ENCODE measurements at regions not wholly inside any gene's neighbourhood (a gene's known extent, or its start where the extent isn't known, plus 50 kb on each side); places are given as distances from the start of the nearest gene placed in this dataset.

DNA sequence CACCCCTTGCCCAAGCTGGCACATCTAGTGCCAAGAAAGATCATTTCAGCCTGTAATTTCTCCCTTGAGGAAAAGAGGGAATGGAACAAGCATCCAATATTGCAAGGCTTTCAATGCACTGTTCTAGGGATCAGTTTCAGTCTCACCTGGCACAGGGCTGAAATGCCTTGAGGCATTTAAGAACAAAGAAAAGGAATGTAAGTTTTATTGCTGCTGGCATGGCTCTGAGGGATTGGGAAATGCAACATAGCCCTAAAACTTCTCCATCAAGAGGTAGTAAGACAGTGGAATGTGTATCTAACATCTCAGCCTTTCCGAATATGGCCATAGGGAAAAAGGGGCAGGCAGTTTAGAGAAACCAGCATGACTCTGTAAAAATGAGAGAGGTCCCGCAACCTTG is 732.6 kb upstream of the LCORL start:
- Histone ChIP-seq H3K27ac (ENCODE audit: low read depth, low read length) (no peak overlapping the region), H3K4me2 (ENCODE audit: low read length) (no peak overlapping the region), H3K9me3 (ENCODE audit: control insufficient read depth, insufficient read depth, low read length) (no peaks in the 10 kb centered on the region), H3K36me3 (ENCODE audit: control insufficient read depth, low read length) (no peaks in the 10 kb centered on the region), H3K27me3 (ENCODE audit: control insufficient read depth, low read length) (no peaks in the 10 kb centered on the region), H3F3A (ENCODE audit: control insufficient read depth, insufficient read depth) (no peaks in the 10 kb centered on the region), H3K4me3 (ENCODE audit: low read length) (no peak overlapping the region), H4K20me1 (ENCODE audit: control insufficient read depth, insufficient read depth, low read depth, low read length) (no peaks in the 10 kb centered on the region), H3K4me1 (ENCODE audit: control insufficient read depth, low read length) (no peaks in the 10 kb centered on the region), H3K79me2 (ENCODE audit: control insufficient read depth, low read length) (no peaks in the 10 kb centered on the region), H3K9me2 (replicated peaks; ENCODE audit: control insufficient read depth, low read length) (no peaks in the 10 kb centered on the region)
- no peak for TF ChIP-seq EZH2phosphoT487 (IDR thresholded peaks at IDR 0.05; ENCODE audit: borderline replicate concordance, low read length)
- TF ChIP-seq, protein P1, sequence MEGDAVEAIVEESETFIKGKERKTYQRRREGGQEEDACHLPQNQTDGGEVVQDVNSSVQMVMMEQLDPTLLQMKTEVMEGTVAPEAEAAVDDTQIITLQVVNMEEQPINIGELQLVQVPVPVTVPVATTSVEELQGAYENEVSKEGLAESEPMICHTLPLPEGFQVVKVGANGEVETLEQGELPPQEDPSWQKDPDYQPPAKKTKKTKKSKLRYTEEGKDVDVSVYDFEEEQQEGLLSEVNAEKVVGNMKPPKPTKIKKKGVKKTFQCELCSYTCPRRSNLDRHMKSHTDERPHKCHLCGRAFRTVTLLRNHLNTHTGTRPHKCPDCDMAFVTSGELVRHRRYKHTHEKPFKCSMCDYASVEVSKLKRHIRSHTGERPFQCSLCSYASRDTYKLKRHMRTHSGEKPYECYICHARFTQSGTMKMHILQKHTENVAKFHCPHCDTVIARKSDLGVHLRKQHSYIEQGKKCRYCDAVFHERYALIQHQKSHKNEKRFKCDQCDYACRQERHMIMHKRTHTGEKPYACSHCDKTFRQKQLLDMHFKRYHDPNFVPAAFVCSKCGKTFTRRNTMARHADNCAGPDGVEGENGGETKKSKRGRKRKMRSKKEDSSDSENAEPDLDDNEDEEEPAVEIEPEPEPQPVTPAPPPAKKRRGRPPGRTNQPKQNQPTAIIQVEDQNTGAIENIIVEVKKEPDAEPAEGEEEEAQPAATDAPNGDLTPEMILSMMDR (IDR thresholded peaks at IDR 0.05; ENCODE audit: low read depth, low read length, poor library complexity, severe bottlenecking): no peak

DNA sequence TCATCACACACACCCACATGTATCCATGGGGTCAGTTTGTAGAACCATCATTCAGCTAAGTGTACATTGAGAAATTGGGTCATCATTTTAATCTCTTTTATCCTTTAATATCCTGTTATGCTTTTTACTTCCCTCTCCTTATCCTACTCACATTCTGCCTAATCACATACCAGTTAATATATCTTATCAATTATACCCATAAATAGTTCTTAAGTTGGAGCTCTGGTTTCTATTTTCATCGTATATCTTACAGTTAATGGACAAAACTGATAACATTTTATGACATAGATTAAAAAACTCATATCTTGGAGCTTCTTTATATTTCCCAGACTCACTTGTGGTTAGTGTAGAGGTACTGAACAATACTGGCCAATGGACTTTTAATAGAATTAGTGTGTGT is 729.5 kb upstream of the LCORL start:
- no peaks in the 10 kb centered on the region for H3K9me3 ChIP-seq (ENCODE audit: control insufficient read depth, insufficient read depth, low read length)
- no peak overlapping the region for H3K27ac ChIP-seq (ENCODE audit: low read depth, low read length)
- H3K36me3 ChIP-seq (ENCODE audit: control insufficient read depth, low read length): no peaks in the 10 kb centered on the region
- TF ChIP-seq EZH2phosphoT487 (IDR thresholded peaks at IDR 0.05; ENCODE audit: borderline replicate concordance, low read length): no peak
- TF ChIP-seq, protein P1 (IDR thresholded peaks at IDR 0.05; ENCODE audit: low read depth, low read length, poor library complexity, severe bottlenecking): no peak
- H3K4me1 ChIP-seq (ENCODE audit: control insufficient read depth, low read length): no peaks in the 10 kb centered on the region
- H4K20me1 ChIP-seq (ENCODE audit: control insufficient read depth, insufficient read depth, low read depth, low read length): no peaks in the 10 kb centered on the region
- H3F3A ChIP-seq (ENCODE audit: control insufficient read depth, insufficient read depth): no peaks in the 10 kb centered on the region
- no peaks in the 10 kb centered on the region for H3K9me2 ChIP-seq (replicated peaks; ENCODE audit: control insufficient read depth, low read length)
- no peak overlapping the region for H3K4me2 ChIP-seq (ENCODE audit: low read length)
- H3K79me2 ChIP-seq (ENCODE audit: control insufficient read depth, low read length): no peaks in the 10 kb centered on the region
- no peak overlapping the region for H3K4me3 ChIP-seq (ENCODE audit: low read length)
- no peaks in the 10 kb centered on the region for H3K27me3 ChIP-seq (ENCODE audit: control insufficient read depth, low read length)

DNA sequence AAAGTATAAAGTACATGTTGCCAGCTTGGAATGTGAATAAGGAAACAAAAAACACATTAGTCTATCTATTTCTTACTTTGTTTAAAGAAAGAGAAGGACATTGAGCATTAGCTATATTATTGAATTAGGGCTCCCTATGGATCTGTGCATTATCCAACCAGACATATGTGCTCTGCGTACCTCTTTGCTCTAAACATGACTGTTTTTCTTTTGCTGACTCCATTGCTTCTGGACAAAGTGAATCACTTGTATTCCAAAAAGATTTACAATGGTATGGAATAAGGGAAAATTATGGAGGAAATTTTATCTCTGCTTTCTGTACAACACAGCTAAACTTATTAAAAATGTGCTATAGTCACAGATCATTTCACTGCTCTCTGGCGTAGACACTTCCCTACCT is 727.8 kb upstream of the LCORL start:
- Histone ChIP-seq H3K4me1 (ENCODE audit: control insufficient read depth, low read length) (no peaks in the 10 kb centered on the region), H3K36me3 (ENCODE audit: control insufficient read depth, low read length) (no peaks in the 10 kb centered on the region)

More for the DNA sequence above, 727.8 kb upstream of the LCORL start:
- H3K27me3 ChIP-seq (ENCODE audit: control insufficient read depth, low read length): no peaks in the 10 kb centered on the region
- H3K9me2 ChIP-seq (replicated peaks; ENCODE audit: control insufficient read depth, low read length): no peaks in the 10 kb centered on the region
- H3K4me3 ChIP-seq (ENCODE audit: low read length): no peak overlapping the region
- TF ChIP-seq EZH2phosphoT487 (IDR thresholded peaks at IDR 0.05; ENCODE audit: borderline replicate concordance, low read length): no peak
- TF ChIP-seq, protein P1 (IDR thresholded peaks at IDR 0.05; ENCODE audit: low read depth, low read length, poor library complexity, severe bottlenecking): no peak
- H3K9me3 ChIP-seq (ENCODE audit: control insufficient read depth, insufficient read depth, low read length): no peaks in the 10 kb centered on the region
- H3K4me2 ChIP-seq (ENCODE audit: low read length): no peak overlapping the region
- H4K20me1 ChIP-seq (ENCODE audit: control insufficient read depth, insufficient read depth, low read depth, low read length): no peaks in the 10 kb centered on the region
- no peaks in the 10 kb centered on the region for H3K79me2 ChIP-seq (ENCODE audit: control insufficient read depth, low read length)
- H3K27ac ChIP-seq (ENCODE audit: low read depth, low read length): no peak overlapping the region
- no peaks in the 10 kb centered on the region for H3F3A ChIP-seq (ENCODE audit: control insufficient read depth, insufficient read depth)

Data from DOHH2 (cell line).